ENCODE measurements at regions not wholly inside any gene's neighbourhood (a gene's known extent, or its start where the extent isn't known, plus 50 kb on each side); places are given as distances from the start of the nearest gene placed in this dataset.

DNA sequence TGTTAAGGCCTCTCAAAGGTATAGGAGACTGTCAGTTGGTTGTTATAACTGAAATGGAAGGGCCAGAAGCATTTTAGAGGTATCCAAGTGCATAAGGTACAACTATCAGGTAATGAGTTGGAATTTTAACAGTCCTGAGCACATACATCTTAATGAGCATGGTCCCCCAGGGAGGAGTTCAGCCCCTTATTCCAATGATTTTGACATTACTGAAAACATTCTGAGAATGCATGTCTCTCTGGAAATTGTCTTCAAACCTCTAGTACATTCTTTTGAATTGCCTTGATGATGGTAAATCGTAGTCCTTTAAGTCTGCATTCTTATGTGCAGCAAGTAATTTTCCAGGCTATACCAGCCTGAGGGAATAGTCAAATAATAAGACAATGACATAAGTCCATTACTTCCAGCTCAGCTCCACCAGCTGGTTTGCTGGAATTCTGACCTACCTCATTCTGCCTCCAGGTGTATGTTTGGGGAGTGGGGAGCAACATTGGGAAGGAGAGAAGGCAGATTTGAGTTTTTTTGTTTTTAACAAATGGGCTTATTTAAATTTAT lies 239.2 kb downstream of the MSRB3 start:
- FAIRE-seq = no peak
- DNase-seq (ENCODE audit: low spot score) = no peak

DNA sequence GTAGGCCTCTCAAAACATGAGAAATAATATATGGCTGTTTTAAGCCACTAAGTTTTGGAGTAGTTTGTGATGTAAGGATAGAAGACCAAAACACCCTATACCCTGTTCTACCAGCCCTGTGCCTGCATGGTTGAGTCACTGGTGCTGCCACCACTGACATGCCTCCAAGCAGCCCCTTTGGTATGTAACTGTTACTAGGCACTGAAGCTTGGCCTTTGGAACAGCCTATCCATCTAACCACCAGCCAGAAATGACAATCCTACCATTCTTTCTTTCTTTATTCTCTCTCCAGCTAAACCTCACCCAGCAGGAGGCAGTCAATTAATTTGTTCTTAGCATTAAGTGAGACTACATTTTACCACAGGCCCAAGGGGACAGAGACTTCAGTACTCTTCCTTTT lies 240.3 kb downstream of the MSRB3 start:
- no peak for FAIRE-seq
- DNase-seq (ENCODE audit: low spot score) = no peak

DNA sequence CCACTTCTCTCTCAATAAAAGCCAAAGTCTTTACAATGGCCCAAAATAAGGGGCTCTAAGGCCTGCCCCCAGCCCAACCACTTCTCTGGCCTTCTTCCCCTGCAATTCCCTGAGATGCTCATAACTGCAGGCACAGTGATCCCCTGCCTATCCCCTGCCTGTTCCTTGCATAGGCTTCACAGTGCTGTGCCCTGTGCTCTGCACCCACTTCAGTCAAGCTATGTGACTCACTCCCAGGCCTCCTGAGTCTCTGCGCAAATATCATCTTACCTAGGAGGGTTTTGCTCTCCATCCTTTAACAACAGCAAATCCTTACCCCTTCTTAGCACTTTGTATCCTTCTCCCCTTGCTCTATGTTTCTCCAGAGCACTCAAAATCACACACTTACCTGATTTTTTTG lies 242.2 kb downstream of the MSRB3 start:
- no peak for DNase-seq (ENCODE audit: low spot score)
- FAIRE-seq = no peak

DNA sequence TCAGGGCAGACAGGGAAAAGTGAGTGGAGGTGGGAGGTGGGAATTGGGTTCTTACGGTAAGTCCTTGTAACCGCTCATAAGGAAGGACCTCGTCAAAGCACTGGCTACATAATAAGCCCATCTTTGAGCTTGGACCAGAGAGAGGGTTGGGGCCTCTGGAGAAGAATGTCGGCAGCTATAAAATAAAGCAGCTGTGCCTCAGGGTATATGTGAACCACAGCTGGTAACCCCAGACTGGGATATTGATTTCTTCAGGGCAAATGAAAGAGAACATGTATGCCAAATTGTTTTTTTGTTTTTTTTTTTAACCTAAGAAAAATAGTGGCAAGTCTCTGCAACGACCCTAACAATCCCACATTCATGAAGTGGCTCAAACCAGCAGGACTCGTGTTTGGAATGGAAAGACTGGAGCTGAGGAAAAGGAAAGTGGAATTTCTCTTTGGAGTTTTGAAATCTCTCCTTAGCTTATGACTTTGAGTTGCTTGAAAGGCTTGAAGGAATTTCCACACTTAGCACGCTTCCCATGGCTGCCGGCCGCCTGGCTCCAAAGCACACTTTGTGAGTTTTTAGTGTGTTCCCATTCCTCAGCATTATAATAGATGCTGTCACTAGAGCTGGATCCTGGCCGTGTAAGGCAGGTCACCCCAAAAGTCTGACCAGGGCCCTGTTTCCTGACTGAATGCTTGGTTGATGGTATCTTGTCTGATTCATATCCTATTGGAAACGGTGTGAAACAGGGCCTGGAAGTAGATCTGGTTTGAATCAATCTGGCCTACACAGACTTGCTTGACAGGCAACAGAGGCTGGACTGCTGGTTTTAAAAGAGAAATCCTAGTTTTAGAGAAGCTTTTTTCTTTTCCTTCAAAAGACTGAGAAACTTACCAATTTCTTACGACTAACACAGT lies 244.7 kb downstream of the MSRB3 start:
- DNase-seq (ENCODE audit: low spot score) (no peak), FAIRE-seq (no peak)

DNA sequence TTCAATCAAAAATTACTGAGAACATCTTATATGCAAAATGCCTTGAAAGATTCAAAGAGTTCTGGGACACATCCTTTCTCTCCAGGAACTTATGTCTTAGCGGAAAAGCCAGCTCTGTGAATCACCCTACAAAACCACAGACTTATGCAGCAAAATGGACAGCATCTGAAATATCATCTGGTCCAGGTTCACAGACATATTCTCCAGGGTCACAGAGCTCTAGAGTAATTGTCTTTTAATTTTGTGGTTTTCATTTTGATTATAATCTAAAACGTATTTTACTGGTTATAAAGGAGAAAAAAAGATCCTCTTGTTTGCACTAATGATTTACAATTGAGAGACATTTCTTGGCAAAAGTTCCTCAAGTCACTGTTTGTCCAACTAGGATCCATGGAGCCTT lies 246.2 kb downstream of the MSRB3 start:
- no peak for FAIRE-seq
- no peak for DNase-seq (ENCODE audit: low spot score)

DNA sequence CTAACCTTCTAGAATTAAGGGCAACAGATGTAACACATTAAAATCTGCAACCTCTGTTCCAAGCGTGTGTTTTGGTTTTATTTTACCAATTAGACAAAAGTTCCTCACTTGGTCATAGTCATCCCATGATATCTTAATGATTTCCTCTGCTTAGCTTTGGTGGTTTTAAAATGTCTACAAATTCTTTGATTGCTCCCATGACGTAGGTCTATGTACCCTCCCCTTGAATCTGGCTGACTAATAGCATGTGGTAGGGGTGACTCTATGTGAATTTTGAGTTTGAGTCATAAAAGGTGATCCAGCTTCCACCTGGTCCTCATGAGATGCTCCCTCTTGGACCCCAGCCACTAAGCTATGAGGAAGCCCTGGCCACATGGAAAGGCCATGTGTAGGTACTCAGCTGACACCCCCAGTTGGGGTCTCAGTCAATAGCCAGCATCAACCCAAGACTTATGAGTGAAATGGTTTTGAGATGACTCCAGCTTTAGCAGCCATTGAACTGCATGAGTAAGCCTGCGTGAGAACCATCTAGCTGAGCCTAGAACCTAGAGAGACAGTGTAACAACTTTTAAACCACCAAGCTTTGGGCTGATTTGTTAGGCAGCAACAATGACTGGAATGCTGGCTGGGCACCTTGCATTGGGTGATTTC lies 247.1 kb downstream of the MSRB3 start:
- no peak for FAIRE-seq
- no peak for DNase-seq (ENCODE audit: low spot score)

DNA sequence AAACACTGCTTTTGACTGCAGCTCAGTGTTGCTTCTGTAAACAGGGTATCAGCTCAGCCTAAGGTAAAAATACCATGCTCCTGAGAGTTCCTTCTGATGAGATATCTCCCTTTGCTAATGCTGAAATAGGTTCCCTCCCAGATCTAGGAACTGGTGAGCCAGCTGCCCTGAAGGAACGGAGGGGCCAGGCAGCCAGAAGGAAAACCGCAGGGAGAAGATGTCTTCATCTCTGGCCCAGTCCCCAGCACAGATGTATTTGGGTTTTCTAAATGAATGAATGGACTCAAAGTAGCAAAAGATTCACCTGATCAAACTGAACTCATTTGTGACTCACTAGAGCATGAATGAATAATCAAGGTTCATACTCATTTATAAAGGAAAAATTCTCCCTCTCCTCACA lies 247.8 kb downstream of the MSRB3 start:
- no peak for DNase-seq (ENCODE audit: low spot score)
- no peak for FAIRE-seq

DNA sequence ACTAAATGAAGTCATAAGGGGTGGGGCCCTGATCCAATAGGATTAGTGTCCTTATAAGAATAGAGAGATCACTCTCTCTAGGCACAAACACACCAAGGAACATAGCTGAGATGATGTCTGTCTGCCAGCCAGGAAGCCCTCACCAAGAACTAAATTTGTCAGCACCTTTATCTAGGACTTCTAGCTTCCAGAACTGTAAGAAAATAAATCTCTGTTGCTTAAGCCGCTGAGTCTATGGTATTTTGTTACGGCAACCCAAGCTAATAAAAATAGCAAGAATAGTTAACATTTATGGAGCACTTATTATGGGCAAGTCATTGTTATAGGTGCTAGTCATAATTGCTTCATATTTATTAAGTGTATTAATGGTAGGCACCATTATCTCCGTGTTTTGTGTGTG lies 249.6 kb downstream of the MSRB3 start:
- DNase-seq (ENCODE audit: low spot score) (no peak), FAIRE-seq (no peak)

DNA sequence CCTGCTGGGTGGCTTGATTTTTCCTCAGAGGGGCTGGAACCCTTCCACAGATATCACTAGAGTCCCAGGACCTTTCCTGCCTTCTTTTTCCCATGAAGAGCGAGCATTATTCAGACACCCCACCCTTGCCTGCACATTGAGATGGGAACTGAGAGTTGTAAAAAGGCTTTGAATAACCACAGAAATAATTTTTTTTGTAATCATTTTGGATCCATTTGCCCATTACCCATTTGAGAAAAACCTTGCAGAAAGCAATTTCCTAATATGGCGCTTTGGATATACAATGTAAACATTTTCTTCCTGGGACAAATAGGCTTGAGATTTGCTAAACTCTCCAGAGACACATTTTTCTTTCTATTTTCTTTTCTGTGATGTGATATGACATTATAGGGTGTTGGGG lies 250.6 kb downstream of the MSRB3 start:
- FAIRE-seq = no peak

DNA sequence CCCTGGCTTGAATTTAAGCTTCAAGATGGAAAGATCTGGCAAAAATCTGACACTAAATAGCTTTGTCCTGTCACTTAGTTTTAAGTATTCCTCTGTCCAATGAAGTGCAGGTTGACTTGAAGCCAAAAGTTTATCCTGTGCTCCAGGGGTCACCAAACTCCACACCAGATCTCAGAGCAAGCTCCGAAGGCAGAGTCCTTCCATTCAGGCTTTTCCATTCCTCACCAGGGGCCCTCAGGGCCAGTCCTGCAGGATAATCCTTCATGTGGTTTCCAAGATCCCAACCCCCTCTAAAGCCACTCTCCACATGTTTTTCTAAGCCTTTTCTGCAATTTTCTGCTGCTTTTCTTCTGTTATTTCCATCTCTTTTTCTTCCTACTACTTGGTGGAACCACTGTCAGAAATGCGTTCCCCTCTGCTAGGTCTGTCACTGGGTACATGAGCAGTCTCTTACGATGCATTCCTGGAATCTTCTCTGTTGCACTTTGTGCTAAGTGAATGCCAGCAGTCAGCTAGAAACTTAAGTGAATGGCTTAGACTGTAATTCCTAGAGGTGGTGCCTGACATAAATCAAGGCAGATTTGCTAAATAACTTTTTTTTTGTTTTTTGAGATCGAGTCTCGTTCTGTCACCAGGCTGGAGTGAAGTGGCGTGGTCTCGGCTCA lies 251.4 kb downstream of the MSRB3 start:
- no peak for DNase-seq (ENCODE audit: low spot score)
- no peak for FAIRE-seq

More for the DNA sequence above, 250.6 kb downstream of the MSRB3 start:
- DNase-seq (ENCODE audit: low spot score) = no peak

DNA sequence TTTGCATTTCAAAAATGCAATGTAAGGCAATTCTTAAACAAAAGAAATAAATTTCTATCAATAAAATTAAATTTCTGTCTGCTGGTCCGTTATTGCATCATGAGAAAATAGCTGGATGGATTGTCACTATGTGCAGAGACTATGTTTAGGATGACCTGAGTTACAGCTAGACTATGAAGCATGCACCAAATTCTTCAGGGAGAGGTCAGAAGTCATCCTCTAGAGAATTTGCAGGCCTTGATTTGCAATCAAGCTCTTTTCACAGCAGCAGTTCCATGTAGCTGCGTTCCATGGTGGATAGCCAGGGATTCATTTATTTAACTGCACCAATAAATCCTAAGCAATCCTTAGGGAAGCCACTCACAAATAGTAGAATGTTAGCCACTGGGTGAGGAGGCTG lies 253.7 kb downstream of the MSRB3 start:
- FAIRE-seq (no peak), DNase-seq (ENCODE audit: low spot score) (no peak)

DNA sequence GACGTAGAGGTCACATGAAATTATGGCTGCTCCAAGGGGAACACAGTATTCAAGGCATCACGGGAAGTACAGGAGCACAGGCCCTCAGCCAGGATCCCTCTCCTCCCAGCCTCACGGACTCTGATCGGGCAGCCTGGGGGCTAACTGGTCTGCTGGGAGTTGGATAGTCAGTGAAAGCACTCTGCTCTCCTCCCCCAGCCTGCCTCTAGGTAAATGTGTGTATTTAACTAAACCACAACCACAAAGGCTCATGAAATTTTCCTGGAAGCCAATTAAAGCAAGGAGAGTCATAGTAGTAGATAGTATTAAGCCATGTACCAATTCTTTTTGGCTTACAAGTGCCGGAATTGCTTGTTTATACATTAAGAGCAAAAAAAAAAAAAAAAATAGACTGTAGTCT lies 254.3 kb downstream of the MSRB3 start:
- FAIRE-seq = no peak
- peak; percentile 82 for DNase-seq (ENCODE audit: low spot score)

DNA sequence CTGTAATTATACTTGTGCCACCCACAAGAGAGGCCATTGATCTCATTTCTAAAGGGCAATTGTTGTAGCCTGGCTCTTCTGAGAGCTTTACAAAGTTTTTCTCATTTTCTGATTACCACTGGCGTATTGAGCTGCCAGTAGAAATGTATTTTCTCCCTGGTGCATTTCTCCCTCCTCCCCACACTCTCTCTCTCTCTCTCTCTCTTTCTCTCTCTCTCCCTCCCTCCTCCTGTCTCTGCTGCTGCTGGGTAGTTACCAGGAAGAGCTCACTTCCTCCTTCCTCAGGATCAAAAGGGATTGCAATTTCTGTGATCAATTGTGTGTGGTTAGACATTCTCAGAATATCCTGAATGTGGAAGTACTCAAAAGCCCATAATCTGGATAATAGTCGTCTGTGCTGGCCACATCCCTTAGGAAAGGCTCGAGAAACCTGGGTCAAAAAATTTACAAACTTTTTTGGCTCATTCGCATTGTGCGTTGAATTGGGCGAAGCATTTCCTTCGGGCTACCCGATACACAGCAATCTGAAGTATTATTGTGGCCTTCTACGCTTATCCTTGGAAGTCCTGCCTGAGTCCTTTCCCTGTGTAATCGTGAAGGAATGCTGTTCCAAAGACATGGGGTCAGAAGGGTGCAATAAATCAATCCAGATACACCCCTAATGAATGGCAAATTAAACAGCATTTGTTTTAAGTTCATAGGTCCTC lies 254.8 kb downstream of the MSRB3 start:
- no peak for FAIRE-seq
- peak; percentile 60 for DNase-seq (ENCODE audit: low spot score)

DNA sequence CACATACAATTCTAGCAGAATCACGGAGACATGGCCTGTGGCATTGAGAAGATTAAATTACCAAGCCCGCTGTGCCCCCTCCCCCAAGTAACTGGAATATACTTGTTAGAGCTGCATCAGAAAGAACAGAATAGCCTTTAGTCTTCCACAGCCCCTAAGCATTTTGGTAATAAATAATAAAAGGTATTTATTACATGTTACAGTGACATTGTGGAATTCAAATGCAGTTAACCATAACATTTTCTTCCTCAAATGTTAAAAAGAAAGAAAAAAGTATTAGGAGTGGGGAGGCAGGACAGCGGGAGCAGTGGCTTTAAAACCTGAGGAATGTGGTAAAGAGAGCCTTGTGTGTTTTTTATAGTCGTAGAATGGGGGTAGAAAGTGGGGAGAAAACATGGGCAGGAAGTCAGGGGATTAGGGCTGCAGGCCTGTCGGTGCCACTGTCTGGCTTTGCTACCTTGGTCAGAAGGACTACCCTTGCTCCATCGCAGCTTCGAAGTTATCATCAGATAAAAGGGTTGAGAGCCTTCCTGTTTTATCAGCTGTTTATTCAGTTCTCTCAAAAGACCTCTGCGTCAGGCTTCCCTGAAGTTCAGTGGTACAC lies 255.9 kb downstream of the MSRB3 start:
- DNase-seq (ENCODE audit: low spot score) (no peak), FAIRE-seq (no peak)

DNA sequence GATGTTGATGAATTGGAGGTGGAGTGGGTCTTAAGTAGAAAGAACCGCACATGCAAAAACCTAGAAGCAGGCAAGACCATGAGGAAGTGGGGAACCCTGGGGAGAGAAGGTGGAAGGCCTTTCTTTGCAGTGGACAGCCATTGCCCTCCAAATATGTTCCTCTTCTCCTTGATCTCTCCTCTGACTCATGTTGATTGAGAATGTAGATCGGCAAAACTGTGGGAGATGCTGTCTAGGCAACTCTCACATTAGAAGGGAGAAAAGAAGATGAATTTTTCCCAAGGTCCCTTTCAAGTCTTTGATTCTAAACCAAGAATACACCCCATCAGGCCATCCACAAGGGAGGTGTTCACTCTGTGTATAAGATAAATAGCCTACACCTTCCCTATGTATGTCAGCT lies 257.5 kb downstream of the MSRB3 start:
- FAIRE-seq (no peak), DNase-seq (ENCODE audit: low spot score) (no peak)

DNA sequence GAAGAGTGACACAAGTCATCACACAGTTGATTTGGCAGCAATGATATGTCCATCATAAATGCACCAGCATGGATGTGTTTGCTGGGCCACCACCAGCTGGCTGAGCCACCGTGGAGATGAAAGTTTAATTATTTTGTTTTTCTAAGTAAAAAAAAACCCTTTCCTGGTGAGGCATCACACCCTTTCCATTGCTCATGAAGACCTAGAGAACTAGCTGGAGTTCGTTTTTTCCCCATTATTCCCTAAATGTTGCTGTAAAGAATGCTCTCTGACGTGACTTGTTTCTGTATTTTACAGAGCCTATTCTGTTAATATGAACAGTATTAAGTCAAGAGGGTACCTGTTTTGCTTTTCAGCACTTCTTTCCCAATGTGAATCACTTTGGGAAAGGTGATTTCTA lies 257.9 kb downstream of the MSRB3 start:
- FAIRE-seq (no peak), DNase-seq (ENCODE audit: low spot score) (no peak)

DNA sequence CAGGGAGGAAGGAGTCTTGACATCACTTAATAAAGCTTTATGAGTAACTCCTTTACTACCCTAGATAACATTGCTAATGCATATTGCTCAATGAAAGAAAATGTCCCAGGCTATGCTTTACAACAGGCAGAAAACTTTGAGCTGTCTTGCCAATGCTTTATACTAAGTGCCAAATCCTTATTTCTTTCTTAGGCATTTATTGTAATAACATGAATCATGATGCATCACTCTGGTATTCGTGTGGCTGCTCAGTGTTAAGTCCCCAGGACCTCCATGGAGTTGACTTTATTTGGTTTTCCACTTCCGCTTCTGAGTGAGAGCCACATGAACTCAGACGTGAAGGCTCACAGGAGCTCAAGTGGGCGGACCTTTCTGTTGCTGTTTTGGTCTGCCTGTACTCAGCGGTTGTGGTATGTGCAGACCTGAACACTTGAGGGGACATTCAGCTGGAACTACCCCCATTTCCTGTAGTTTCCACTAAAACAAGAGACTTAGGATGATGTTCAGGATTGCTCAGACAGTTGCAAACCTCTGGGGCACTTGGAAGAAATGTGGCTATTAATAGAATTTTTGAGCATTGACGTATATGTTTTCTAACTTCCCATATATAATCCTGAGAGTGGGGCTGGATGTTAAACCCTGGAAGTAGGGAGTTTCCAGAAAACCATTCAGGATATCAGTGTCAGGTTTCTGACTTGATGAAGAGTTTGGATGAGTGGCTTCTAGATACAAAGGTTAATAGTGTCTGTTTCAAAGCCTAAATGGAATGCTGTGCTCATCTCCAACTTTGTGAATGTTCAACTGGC lies 258.6 kb downstream of the MSRB3 start:
- FAIRE-seq = no peak

DNA sequence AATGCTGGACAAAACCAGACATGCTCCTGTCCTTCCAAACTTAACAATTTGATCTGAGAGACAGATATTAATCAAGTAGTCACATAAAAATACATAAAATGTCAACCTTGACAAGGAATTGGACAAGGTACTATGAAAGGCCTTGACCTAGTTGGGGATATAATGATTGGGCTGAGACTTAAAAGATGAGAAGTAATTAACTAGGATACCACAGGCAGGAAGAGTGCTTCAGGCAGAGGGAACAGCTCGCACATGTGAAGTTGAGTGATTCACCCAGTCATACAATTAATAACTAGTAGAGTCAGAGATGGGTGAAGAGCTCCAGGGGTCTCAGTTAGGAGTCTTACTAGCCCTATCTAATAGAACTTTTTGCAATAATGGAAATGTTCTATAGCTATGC lies 259.5 kb downstream of the MSRB3 start:
- no peak for FAIRE-seq

More for the DNA sequence above, 258.6 kb downstream of the MSRB3 start:
- peak; percentile 87 for DNase-seq (ENCODE audit: low spot score)

DNA sequence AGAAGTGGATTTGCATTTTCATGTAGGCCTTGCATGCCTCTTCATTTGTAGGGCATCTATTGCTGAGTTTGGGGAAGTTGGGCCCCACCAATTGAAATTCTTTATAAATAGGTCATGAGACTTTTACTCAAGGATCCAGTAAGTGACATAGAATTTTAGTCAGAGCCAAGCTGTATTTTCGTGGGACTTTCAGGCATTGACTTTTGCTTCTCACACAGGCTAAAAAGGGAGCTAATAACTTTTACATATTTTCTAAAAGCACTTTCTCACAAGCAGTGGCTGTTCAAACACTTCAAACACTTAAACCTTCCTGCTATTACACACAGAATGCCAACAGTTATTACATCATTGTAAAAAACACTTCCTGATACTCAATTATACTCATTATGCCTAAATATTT lies 260.5 kb downstream of the MSRB3 start:
- DNase-seq (ENCODE audit: low spot score) (no peak), FAIRE-seq (no peak)

More for the DNA sequence above, 259.5 kb downstream of the MSRB3 start:
- no peak for DNase-seq (ENCODE audit: low spot score)

DNA sequence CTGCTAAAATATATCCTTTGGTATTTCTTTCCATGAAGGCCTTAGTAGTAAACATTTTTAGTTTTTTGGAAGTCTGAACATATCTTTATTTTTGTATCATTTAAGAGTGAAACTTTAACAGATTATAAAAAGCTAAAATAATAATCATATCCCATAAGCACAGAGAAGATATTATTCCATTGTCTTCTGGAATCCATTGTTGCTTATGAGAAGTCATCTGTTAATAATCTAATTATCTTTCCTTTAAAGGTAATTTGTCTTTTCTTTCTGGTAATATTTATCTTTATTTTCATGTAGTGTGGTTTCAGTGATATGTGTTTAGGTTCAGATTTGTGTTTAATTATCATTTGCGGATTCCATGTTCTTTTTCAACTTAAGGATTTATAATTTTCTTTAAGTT lies 261.7 kb downstream of the MSRB3 start:
- FAIRE-seq = no peak
- no peak for DNase-seq (ENCODE audit: low spot score)
